Mesenchymal stem cell (in vitro differentiated cells and primary cell): ENCODE measurements at regions not wholly inside any gene's neighbourhood (a gene's known extent, or its start where the extent isn't known, plus 50 kb on each side); places are given as distances from the start of the nearest gene placed in this dataset.

Experiments
- DNase-seq: peaks from one replicate; pipeline ENCODE4 v3.0.0-alpha.2; 2013
- H2AFZ ChIP-seq: one replicate; pipeline ENCODE4 v1.6.1; 2013; ENCODE audit warnings: low read depth, mild to moderate bottlenecking, control low read depth, inconsistent platforms, low read length, moderate library complexity
- H2AK5ac ChIP-seq: 2 replicates; pipeline ENCODE4 v1.6.1; 2013; ENCODE audit warnings: low read length, moderate library complexity, mild to moderate bottlenecking, inconsistent platforms; ENCODE audit not compliant: severe bottlenecking
- H2BK120ac ChIP-seq: one replicate; pipeline ENCODE4 v1.6.1; 2013; ENCODE audit warnings: low read depth, mild to moderate bottlenecking, inconsistent platforms, low read length, moderate library complexity
- H2BK12ac ChIP-seq, 2 experiments: one replicate each; pipeline ENCODE4 v1.6.1; 2013; ENCODE audit warnings: inconsistent platforms in 2 of 2, low read length in 2 of 2, mild to moderate bottlenecking in 2 of 2, moderate library complexity in 2 of 2, control low read depth in 1 of 2
- H2BK15ac ChIP-seq: one replicate; pipeline ENCODE4 v1.6.1; 2013; ENCODE audit warnings: mild to moderate bottlenecking, low read depth, inconsistent platforms; ENCODE audit not compliant: poor library complexity, severe bottlenecking
- H2BK5ac ChIP-seq: 2 replicates; pipeline ENCODE4 v1.6.1; 2013; ENCODE audit warnings: low read depth, mild to moderate bottlenecking, low read length, control low read depth, inconsistent platforms; ENCODE audit not compliant: poor library complexity, severe bottlenecking
- H3K14ac ChIP-seq, 2 experiments: one replicate each; pipeline ENCODE4 v1.6.1; 2013; ENCODE audit warnings: inconsistent platforms in 2 of 2, low read length in 2 of 2, control low read depth in 1 of 2, mild to moderate bottlenecking in 1 of 2, moderate library complexity in 1 of 2
- H3K18ac ChIP-seq, 2 experiments: one replicate each; pipeline ENCODE4 v1.6.1; 2013; ENCODE audit warnings: inconsistent platforms in 2 of 2, low read length in 2 of 2, control low read depth in 1 of 2, low read depth in 1 of 2, mild to moderate bottlenecking in 1 of 2
- H3K23ac ChIP-seq, 2 experiments: one replicate each; pipeline ENCODE4 v1.6.1; 2013; ENCODE audit warnings: inconsistent platforms in 2 of 2, low read length in 2 of 2, mild to moderate bottlenecking in 2 of 2, moderate library complexity in 2 of 2, control low read depth in 1 of 2
- H3K27ac ChIP-seq: 2 replicates; pipeline ENCODE4 v1.5.1; 2013; ENCODE audit warnings: mild to moderate bottlenecking, moderate library complexity, low read length, control low read depth, inconsistent platforms; ENCODE audit not compliant: poor library complexity, severe bottlenecking
- H3K27me3 ChIP-seq, 2 experiments: 2 replicates each; pipeline versions ENCODE4 v1.6.1 to v1.7.0; 2013; ENCODE audit warnings: low read length in 2 of 2, mild to moderate bottlenecking in 2 of 2, moderate library complexity in 2 of 2, control low read depth in 1 of 2, inconsistent platforms in 1 of 2; ENCODE audit not compliant: control insufficient read depth in 1 of 2, insufficient read depth in 1 of 2
- H3K36me3 ChIP-seq, 2 experiments: 2 replicates each; pipeline versions ENCODE4 v1.6.1 to v1.7.0; 2013; ENCODE audit warnings: low read length in 2 of 2, control low read depth in 1 of 2, inconsistent platforms in 1 of 2, low read depth in 1 of 2, mild to moderate bottlenecking in 1 of 2; ENCODE audit not compliant: insufficient read depth in 2 of 2, control insufficient read depth in 1 of 2
- H3K4ac ChIP-seq, 2 experiments: one replicate each; pipeline ENCODE4 v1.6.1; 2013; ENCODE audit warnings: inconsistent platforms in 2 of 2, low read length in 2 of 2, mild to moderate bottlenecking in 2 of 2, moderate library complexity in 2 of 2, control low read depth in 1 of 2, low read depth in 1 of 2
- H3K4me1 ChIP-seq: 2 replicates; pipeline ENCODE4 v1.6.1; 2013; ENCODE audit warnings: low read depth, low read length, control low read depth; ENCODE audit not compliant: control insufficient read depth, insufficient read depth
- H3K4me2 ChIP-seq: 2 replicates; pipeline ENCODE4 v1.6.1; 2013; ENCODE audit warnings: low read length, mild to moderate bottlenecking, inconsistent platforms; ENCODE audit not compliant: poor library complexity, severe bottlenecking
- H3K4me3 ChIP-seq, 2 experiments: 2 replicates each; pipeline versions ENCODE4 v1.5.1 to v1.7.0; 2013; ENCODE audit warnings: low read length in 2 of 2, mild to moderate bottlenecking in 2 of 2, control low read depth in 1 of 2, low read depth in 1 of 2; ENCODE audit not compliant: insufficient read depth in 1 of 2
- H3K79me1 ChIP-seq: replicated peaks from 2 replicates; pipeline ENCODE4 v1.6.1; 2013; ENCODE audit warnings: mild to moderate bottlenecking, control low read depth, low read length, inconsistent platforms; ENCODE audit not compliant: poor library complexity, severe bottlenecking
- H3K9ac ChIP-seq: 2 replicates; pipeline ENCODE4 v1.7.0; 2013; ENCODE audit warnings: mild to moderate bottlenecking, low read length, moderate library complexity
- H3K9me3 ChIP-seq: 2 replicates; pipeline ENCODE4 v1.7.0; 2013; ENCODE audit warnings: mild to moderate bottlenecking, low read length; ENCODE audit not compliant: control insufficient read depth
- H4K8ac ChIP-seq: one replicate; pipeline ENCODE4 v1.6.1; 2013; ENCODE audit warnings: inconsistent platforms, mild to moderate bottlenecking, low read length, moderate library complexity
- H4K91ac ChIP-seq: one replicate; pipeline ENCODE4 v1.6.1; 2013; ENCODE audit warnings: mild to moderate bottlenecking, low read length, inconsistent platforms
- WGBS: methylation state at CpG from one replicate; pipeline ENCODE4 v1.1.7; 2013; ENCODE audit warnings: mixed read lengths; 5-methylcytosine and 5-hydroxymethylcytosine counted together

GRCh38 chr18:47513614-47514013 lies 262.2 kb upstream of the SKOR2 start:
- Histone ChIP-seq H4K91ac (no peak overlapping the region), H2AK5ac (no peak overlapping the region), H3K9ac (no peak overlapping the region), H3K4ac (no peak overlapping the region), H3K79me1 (no peaks in the 10 kb centered on the region), H3K4me1 (no peaks in the 10 kb centered on the region), H3K18ac (no peak overlapping the region), H3K14ac (no peak overlapping the region), H2BK12ac (no peak overlapping the region), H3K27me3 (no peaks in the 10 kb centered on the region), H3K36me3 (no peaks in the 10 kb centered on the region), H3K23ac (no peak overlapping the region), H2BK5ac (no peak overlapping the region), H2BK120ac (no peak overlapping the region), H2AFZ (no peak overlapping the region), H3K27ac (no peak overlapping the region), H3K9me3 (no peaks in the 10 kb centered on the region), H3K4me3 (no peak overlapping the region), H2BK15ac (no peak overlapping the region), H4K8ac (no peak overlapping the region), H3K4me2 (no peak overlapping the region)
- WGBS: 77% methylated on average over 3 of the region's 3 CpGs
- no peak for DNase-seq

GRCh38 chr18:47512726-47513435 lies 261.4 kb upstream of the SKOR2 start:
- Histone ChIP-seq H3K4ac (no peak overlapping the region), H2BK120ac (no peak overlapping the region), H4K91ac (no peak overlapping the region), H3K4me1 (no peaks in the 10 kb centered on the region), H2AFZ (no peak overlapping the region), H3K9me3 (no peaks in the 10 kb centered on the region), H3K36me3 (no peaks in the 10 kb centered on the region), H2BK5ac (no peak overlapping the region), H3K14ac (no peak overlapping the region), H3K27ac (no peak overlapping the region), H3K9ac (no peak overlapping the region), H4K8ac (no peak overlapping the region), H3K79me1 (no peaks in the 10 kb centered on the region), H3K18ac (no peak overlapping the region), H2BK15ac (no peak overlapping the region), H3K4me2 (no peak overlapping the region), H3K4me3 (no peak overlapping the region), H2BK12ac (no peak overlapping the region), H3K27me3 (peaks cover 0 to 2% of the 10 kb centered on the region in 2 experiments), H2AK5ac (no peak overlapping the region), H3K23ac (no peak overlapping the region)
- WGBS: 73% methylated on average over 12 of the region's 13 CpGs
- DNase-seq: no peak

- no peak overlapping the region for H2BK15ac ChIP-seq
- H2BK12ac ChIP-seq: no peak overlapping the region
- H3K9me3 ChIP-seq: no peaks in the 10 kb centered on the region
- H3K4me3 ChIP-seq: no peak overlapping the region
- H3K4me1 ChIP-seq: no peaks in the 10 kb centered on the region
- no peak overlapping the region for H3K14ac ChIP-seq
- no peaks in the 10 kb centered on the region for H3K79me1 ChIP-seq
- WGBS: 95% methylated on average over 6 of the region's 6 CpGs
- no peak overlapping the region for H3K27ac ChIP-seq
- H3K23ac ChIP-seq: no peak overlapping the region
- no peak overlapping the region for H3K4me2 ChIP-seq
- no peak overlapping the region for H2BK120ac ChIP-seq
- H3K36me3 ChIP-seq: no peaks in the 10 kb centered on the region
- DNase-seq: no peak
- H4K91ac ChIP-seq: no peak overlapping the region
- H2BK5ac ChIP-seq: no peak overlapping the region
- peaks cover 0 to 4% of the 10 kb centered on the region in 2 experiments for H3K27me3 ChIP-seq
- H3K4ac ChIP-seq: no peak overlapping the region
- no peak overlapping the region for H4K8ac ChIP-seq
- H3K18ac ChIP-seq: no peak overlapping the region
- no peak overlapping the region for H2AK5ac ChIP-seq
- H2AFZ ChIP-seq: no peak overlapping the region
- H3K9ac ChIP-seq: no peak overlapping the region
These were observed 260.6 kb upstream of the SKOR2 start for GRCh38 chr18:47512056-47512455.

- Histone ChIP-seq H3K14ac (no peak overlapping the region), H3K27me3 (peaks cover 0 to 4% of the 10 kb centered on the region in 2 experiments), H3K23ac (no peak overlapping the region), H2AK5ac (no peak overlapping the region), H2AFZ (no peak overlapping the region), H4K8ac (no peak overlapping the region), H3K9ac (no peak overlapping the region), H2BK5ac (no peak overlapping the region), H3K4me3 (no peak overlapping the region), H3K4me1 (no peaks in the 10 kb centered on the region), H3K4ac (no peak overlapping the region), H2BK12ac (no peak overlapping the region), H3K27ac (no peak overlapping the region), H4K91ac (no peak overlapping the region), H3K79me1 (no peaks in the 10 kb centered on the region), H3K4me2 (no peak overlapping the region), H3K18ac (no peak overlapping the region), H3K9me3 (no peaks in the 10 kb centered on the region), H2BK120ac (no peak overlapping the region), H3K36me3 (no peaks in the 10 kb centered on the region), H2BK15ac (no peak overlapping the region)
- DNase-seq: no peak
- WGBS: 88% methylated on average over 4 of the region's 4 CpGs
These were observed 259.4 kb upstream of the SKOR2 start for GRCh38 chr18:47510831-47511230.
